NAMALWA (cell line): ENCODE measurements at regions not wholly inside any gene's neighbourhood (a gene's known extent, or its start where the extent isn't known, plus 50 kb on each side); places are given as distances from the start of the nearest gene placed in this dataset.
"Not testable (repeated sequence)": the region's sequence is repeated elsewhere in the genome, so short reads cannot be mapped to it uniquely, and the experiment has no call there.

Experiments used
- DNase-seq: peaks from one replicate; pipeline ENCODE4 v3.0.0-alpha.2; 2015; ENCODE audit warnings: low spot score

DNA sequence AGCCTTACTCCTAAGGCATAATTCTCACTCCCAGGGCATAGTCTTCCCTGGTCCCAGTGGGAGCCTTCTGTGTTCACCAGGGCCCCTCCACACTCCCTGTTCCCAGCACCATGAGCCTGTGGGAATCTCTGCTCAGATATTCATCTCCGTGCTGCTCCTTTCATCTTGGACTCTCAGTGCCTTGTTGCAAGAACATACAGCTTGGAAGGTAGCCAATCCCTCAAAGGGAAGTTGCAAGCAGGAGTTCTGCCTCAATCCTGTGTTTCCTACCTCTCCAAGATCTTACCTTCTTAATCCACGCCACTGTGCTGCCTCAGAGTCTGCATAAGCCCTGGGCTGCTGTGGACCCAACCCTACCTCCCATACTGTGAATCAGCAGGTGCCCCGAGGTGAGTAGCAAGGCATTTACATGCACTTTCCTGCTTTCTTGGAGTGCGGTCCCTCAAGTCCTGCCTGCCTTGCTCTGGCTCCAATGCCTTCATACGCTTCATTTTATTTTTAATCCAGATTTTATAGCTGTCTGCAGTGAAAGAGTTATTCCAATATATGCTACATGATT lies 413.8 kb upstream of the RAB6C start:
- no peak for DNase-seq

- DNase-seq = not testable (repeated sequence)
Observed at GRCh38 chr2:129570812-129571211, 408.7 kb upstream of the RAB6C start.

- DNase-seq = no peak
Observed at GRCh38 chr2:129575431-129575830, 404.0 kb upstream of the RAB6C start.

- DNase-seq = no peak
Observed at GRCh38 chr2:129575880-129576279, 403.6 kb upstream of the RAB6C start.

- no peak for DNase-seq
Observed at GRCh38 chr2:129580001-129580400, 399.5 kb upstream of the RAB6C start.

GRCh38 chr2:129585760-129586159 lies 393.7 kb upstream of the RAB6C start:
- no peak for DNase-seq

DNA sequence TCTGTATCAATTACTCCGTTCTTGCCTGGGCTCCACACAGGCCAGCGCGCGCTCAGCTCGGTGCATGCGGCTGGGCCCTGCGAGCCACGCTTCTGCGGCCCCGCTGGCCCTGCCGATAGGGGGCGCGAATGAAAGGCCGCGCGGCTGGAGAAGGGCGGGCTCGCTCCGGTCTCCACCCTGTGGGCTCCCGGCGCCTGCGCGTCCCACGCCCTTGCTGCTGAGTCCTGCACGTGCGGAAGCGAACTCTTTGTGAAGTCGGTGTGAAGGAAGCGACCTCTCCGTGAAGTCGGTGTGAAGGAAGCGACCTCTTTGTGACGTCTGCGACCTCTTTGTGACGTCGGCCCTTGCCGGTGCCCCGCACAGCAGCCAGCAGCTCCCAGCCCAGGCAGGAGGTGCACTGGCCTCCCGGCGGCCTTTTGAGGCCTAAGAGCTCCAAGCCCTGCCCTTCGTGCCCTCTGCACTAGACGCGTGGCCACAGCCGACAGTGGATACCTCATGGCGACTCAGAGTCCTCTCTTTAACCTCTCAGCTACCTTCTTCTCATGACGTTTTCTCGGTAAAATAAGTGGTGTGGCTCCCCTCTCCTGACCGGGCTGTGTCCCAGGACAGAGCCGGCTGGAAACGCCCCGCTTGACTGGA lies 391.9 kb upstream of the RAB6C start:
- no peak for DNase-seq

DNA sequence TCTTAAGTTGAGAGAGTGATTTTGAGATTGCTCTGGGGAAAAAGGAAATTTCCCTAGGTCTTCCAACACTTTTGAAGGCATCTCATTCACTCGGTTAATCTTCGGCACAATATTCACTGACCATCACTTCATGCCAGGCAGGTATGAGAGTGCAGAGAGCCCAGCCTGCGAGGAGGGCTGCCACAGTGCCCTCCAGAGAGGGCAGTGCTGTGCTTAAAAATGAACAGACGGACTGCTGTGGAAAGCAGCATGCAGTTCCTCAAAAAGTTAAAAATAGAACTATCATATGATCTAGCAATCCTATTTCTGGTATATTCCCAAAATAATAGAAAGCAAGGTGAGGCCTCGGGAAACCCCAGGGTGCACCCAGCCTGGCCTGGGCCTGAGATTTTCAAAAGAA lies 374.9 kb upstream of the RAB6C start:
- no peak for DNase-seq

GRCh38 chr2:129605646-129606045 lies 373.8 kb upstream of the RAB6C start:
- no peak for DNase-seq

DNA sequence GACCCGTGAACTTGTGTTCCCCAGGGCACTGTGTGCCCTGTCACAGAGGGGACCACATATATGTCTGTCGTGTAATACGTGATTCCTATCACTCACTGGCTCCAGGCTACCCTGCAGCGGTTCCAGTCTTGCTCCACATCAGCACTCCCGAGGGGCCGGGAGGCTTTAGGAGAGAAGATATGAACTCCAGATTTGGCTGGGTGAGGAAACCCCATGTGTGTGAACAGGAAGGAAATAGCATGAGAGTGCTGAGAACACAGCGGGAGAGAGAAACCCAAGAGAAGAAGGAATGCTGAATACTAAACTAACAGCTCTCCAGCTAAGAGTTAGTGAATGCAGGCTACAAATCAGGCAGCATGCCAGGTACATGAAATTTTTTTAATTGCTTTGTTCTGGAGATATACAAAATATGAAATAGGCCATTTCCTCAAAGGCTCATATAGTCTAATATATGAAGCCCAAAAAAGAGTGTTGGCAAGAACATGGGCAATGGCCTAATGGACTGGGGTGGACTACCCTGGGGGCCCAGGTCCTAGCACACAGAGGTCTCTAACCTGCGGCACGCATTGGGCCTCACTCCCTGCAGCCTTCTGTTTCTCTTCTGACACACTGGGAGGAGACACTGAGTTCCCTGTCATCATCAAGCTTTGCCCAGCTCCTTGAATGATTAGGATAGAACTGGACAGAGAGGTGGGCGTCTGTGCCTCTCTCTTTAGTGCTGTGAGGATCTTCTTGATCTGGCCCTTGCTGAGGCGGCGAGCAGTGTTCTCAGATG lies 372.8 kb upstream of the RAB6C start:
- no peak for DNase-seq

DNA sequence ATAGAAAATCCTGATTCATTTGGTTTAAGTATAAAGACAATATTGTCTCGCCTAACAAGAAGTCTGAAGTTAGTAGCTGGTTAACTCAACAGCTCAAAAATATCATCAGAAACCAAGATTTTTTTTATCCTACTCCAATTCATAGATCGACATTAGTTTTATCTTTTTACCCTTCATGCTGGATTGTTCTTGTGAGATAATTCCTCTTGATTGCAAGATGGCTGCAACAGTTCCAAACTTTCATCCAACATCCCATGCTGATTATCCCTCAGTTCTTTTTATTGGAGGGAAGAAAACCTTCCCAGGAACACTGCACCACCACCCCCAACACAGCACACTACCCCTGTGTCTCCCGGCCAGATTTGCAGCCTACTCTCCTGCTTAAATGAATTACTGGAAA lies 370.2 kb upstream of the RAB6C start:
- DNase-seq = no peak

GRCh38 chr2:129610766-129611165 lies 368.7 kb upstream of the RAB6C start:
- DNase-seq = no peak

- DNase-seq = no peak
Observed at GRCh38 chr2:129611471-129611870, 368.0 kb upstream of the RAB6C start.

DNA sequence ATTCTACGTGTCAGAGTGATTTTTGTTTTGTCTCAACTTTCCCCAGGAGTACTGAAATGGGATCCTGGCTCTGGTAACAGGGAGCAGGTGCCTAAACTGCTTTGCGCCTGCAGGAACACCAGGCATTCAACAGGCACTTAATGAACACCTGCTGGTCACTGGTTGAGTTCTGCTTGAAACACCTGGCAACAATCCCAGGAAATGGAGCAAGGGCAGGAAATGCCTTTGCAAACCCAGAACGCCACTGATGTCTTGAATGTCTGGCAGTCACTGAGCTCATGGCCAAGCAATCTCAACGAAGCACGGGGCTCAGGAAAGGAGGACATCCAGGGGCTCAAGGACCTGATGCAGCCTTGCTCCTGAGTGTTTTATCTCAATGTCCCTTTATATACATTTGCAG lies 360.0 kb upstream of the RAB6C start:
- no peak for DNase-seq

DNA sequence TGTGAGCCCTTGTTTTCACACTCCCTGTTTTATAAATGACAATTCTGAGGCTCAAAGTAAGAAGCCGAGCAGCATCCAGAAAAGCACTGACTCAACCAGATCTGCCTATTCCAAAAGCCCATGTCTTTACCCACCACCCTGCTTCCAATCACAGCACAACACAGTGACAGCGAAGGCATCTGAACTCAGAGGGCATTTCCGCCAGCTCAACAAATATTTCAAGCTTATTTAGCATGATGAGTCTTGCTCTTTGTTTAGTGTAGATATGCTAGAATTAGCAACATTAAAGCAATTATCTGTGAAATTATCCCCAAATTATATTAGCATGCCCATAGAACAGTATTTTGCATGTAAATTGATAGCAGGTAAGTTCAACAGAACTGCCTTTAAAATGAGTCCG lies 359.1 kb upstream of the RAB6C start:
- no peak for DNase-seq

GRCh38 chr2:129623783-129624182 lies 355.7 kb upstream of the RAB6C start:
- DNase-seq = no peak

- no peak for DNase-seq
Observed at GRCh38 chr2:129627437-129627836, 352.0 kb upstream of the RAB6C start.

- no peak for DNase-seq
Observed at GRCh38 chr2:129636692-129637091, 342.8 kb upstream of the RAB6C start.

DNA sequence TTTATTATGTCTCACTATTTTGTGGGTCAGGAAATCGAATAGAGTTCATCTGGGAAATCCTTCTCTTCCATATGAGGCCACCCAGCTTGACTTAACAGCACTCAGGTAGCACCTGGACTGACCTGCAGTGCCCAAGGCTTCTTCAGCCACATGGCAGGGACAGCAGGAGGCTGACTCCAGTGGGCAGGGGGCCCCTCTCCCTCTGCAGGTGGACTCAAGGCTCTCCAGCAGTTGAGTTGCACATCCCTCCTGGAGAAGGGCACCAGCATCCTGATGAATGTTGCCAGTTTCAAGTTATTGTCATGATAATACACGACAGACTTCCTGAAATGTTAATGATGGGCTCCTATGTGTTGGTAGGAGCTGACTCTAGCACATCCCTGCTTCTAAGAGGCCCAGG lies 338.1 kb upstream of the RAB6C start:
- DNase-seq = no peak

DNA sequence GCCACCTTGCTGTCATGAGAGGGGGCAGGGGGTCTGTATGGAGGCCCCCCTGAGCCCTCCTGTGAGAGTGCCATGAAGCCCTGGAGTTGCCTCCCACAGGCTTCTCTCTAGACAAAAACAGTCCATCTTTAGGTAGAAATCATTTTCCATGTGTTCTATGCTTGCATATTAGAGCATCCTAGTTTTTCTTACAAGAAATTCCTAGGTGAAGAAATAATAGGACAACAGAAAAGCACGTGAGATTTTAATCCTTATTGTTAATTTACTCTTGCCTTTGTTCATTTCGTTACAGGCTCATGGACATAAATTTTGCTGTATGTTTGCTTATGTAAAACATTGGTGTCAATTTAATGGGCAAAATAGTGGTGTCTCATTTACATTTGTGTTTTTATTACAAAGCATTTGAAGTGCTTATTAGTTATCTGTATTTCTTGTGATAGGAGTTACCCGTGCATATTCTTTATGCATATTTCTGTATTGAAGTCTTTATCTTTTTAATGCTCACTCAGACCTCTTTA lies 336.9 kb upstream of the RAB6C start:
- DNase-seq = no peak

GRCh38 chr2:129645335-129645734 lies 334.1 kb upstream of the RAB6C start:
- DNase-seq = no peak

- no peak for DNase-seq
Observed at GRCh38 chr2:129646107-129646506, 333.4 kb upstream of the RAB6C start.

DNA sequence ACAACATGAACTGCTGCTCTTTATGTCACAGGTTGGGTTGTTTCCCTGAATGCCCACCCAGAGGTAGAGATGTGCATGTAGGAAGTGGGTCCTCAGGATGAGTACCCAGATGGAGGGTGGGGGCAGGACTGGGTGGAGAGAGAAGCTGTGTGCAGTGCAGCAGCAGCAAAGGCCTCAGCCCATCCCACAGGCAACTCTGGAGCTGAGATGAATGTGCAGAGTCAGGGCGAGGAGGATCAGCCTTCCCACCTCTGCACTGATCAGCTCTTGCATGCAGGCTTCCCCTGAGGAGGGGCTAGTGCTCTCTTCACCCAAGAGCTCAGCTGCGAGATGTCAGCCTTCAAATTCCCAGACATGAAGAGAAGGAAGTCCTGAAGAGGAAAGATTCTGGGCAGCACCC lies 326.2 kb upstream of the RAB6C start:
- DNase-seq = no peak
